ENCODE measurements at regions not wholly inside any gene's neighbourhood (a gene's known extent, or its start where the extent isn't known, plus 50 kb on each side); places are given as distances from the start of the nearest gene placed in this dataset.

- Histone ChIP-seq H3K4me1 (replicated peaks in 1 of 2; ENCODE audit: control insufficient read depth in 2 of 2, insufficient read depth in 2 of 2, low read length in 2 of 2) (no peaks in the 10 kb centered on the region; a peak in 1 of 5 replicates), H3K4me3 (no peak overlapping the region), H3K36me3 (ENCODE audit: control insufficient read depth, insufficient read depth, low read length) (no peaks in the 10 kb centered on the region), H3K9ac (ENCODE audit: insufficient read depth in 1 of 2, low read depth in 2 of 2, low read length in 2 of 2) (no peak overlapping the region), H3K9me1 (ENCODE audit: control insufficient read depth, insufficient read depth, low read length) (no peaks in the 10 kb centered on the region), H3K4me2 (ENCODE audit: insufficient read depth, low read length) (no peak overlapping the region), H2AFZ (ENCODE audit: low read depth, low read length) (no peak overlapping the region), H3K27me3 (ENCODE audit: control insufficient read depth in 2 of 2, insufficient read depth in 2 of 2, low read length in 2 of 2) (no peaks in the 10 kb centered on the region), H3K9me3 (replicated peaks; ENCODE audit: control insufficient read depth, insufficient read depth, low read depth, low read length) (no peaks in the 10 kb centered on the region), H3K79me2 (ENCODE audit: control insufficient read depth, insufficient read depth, low read length) (no peaks in the 10 kb centered on the region), H3K27ac (ENCODE audit: extremely low read depth, low read depth, low read length) (no peak overlapping the region), H4K20me1 (replicated peaks; ENCODE audit: control insufficient read depth, insufficient read depth, low read length) (no peaks in the 10 kb centered on the region)
- FAIRE-seq (no peak), DNase-seq (ENCODE audit: extremely low read depth in 1 of 4, low spot score in 3 of 4) (no peak), ATAC-seq (no peak)
- in situ Hi-C loops (cut with MboI) (no loop called here), intact Hi-C loops (cut with micrococcal nuclease) (no loop called here)
- ChIA-PET CTCF (ENCODE audit: low intra/inter-chr PET ratio) (no interaction called here), POLR2A (interaction anchor here (1.0 kb wide), 1 partner anchor 11 kb away, joined by 5 read pairs; no protein-coding TSS in a partner anchor)
- no TSS peak for BruUV-seq (replicated peaks)
- 6% methylated on average over 4 of the region's 4 CpGs for WGBS (ENCODE audit: insufficient coverage, low coverage, missing lambda C conversion rate)
- TF ChIP-seq MYC (IDR thresholded peaks at IDR 0.05; ENCODE audit: low read depth, low read length) (no peak), MYC (CRISPR knock-in tag; IDR thresholded peaks at IDR 0.05; ENCODE audit: borderline replicate concordance, low read depth) (no peak), FOXA1 (IDR thresholded peaks at IDR 0.05; ENCODE audit: borderline replicate concordance) (no peak), NFATC3 (IDR thresholded peaks at IDR 0.05) (no peak), MNT (conservative IDR thresholded peaks at IDR 0.05) (no peak), GABPB2 (CRISPR knock-in tag; conservative IDR thresholded peaks at IDR 0.05) (no peak), CAMTA2 (CRISPR knock-in tag; conservative IDR thresholded peaks at IDR 0.05) (no peak), ZNF395 (CRISPR knock-in tag; IDR thresholded peaks at IDR 0.05) (no peak), L3MBTL2 (IDR thresholded peaks at IDR 0.05) (no peak), GTF2F1 (IDR thresholded peaks at IDR 0.05; ENCODE audit: low read depth, low read length) (no peak), ZNF699 (CRISPR knock-in tag; IDR thresholded peaks at IDR 0.05; ENCODE audit: insufficient replicate concordance) (no peak), VEZF1 (CRISPR knock-in tag; IDR thresholded peaks at IDR 0.05) (no peak), OTX1 (CRISPR knock-in tag; IDR thresholded peaks at IDR 0.05) (no peak), SNAPC5 (CRISPR knock-in tag; IDR thresholded peaks at IDR 0.05) (no peak), HMBOX1 (IDR thresholded peaks at IDR 0.05) (no peak), ETS1 (conservative IDR thresholded peaks at IDR 0.05; ENCODE audit: control insufficient read depth, low read depth, low read length) (no peak), SAFB2 (IDR thresholded peaks at IDR 0.05; ENCODE audit: borderline replicate concordance, low read depth, low read length, severe bottlenecking) (no peak)
Observed at GRCh38 chr12:32988982-32989381, 92.4 kb upstream of the PKP2 start.

Measured in K562 (cell line).